IMR-90 (cell line): ENCODE measurements at regions not wholly inside any gene's neighbourhood (a gene's known extent, or its start where the extent isn't known, plus 50 kb on each side); places are given as distances from the start of the nearest gene placed in this dataset.

Experiments
- ATAC-seq: fragments of 200-7000 bp; cut with Tn5 transposase; 2 replicates; pipeline ENCODE4 v1.9.1; 2020; ENCODE audit warnings: low read depth, mild to moderate bottlenecking, moderate library complexity
- BruUV-seq: library from RNA; stranded (reverse); fragments of 400-500 nt; replicated peaks from 2 replicates; lab custom pipeline; 2021; lab: Mats Ljungman, UMichigan
- CTCF ChIA-PET: fragments of 300-600 bp; formaldehyde crosslinking; extraction: SDS; loops from one replicate; lab custom pipeline; 2021; ENCODE audit warnings: antibody characterized with exemption; lab: Yijun Ruan, JAX
- POLR2A ChIA-PET: fragments of 300-600 bp; sonication (Branson Sonifier 250); formaldehyde crosslinking; loops from one replicate; lab custom pipeline; 2022; ENCODE audit warnings: antibody characterized with exemption; ENCODE audit not compliant: unreplicated experiment; lab: Charles Lee
- DNase-seq: peaks from one replicate; pipeline ENCODE4 v3.0.0; 2013
- H2AFZ ChIP-seq: replicated peaks from 2 replicates; pipeline ENCODE3; 2013; ENCODE audit warnings: low read length, mild to moderate bottlenecking; ENCODE audit not compliant: poor library complexity
- H2AK5ac ChIP-seq: 2 replicates; pipeline ENCODE4 v1.6.1; 2013; ENCODE audit warnings: low read depth, low read length, inconsistent platforms
- H2AK9ac ChIP-seq: replicated peaks from 2 replicates; pipeline ENCODE3; 2013; ENCODE audit warnings: mild to moderate bottlenecking, low read depth, low read length, moderate library complexity; ENCODE audit not compliant: poor library complexity
- H2BK120ac ChIP-seq: 2 replicates; pipeline ENCODE4 v1.6.1; 2013; ENCODE audit warnings: low read depth, low read length, inconsistent platforms
- H2BK15ac ChIP-seq: 3 replicates; pipeline ENCODE4 v1.6.1; 2013; ENCODE audit warnings: low read depth, low read length, inconsistent platforms
- H2BK20ac ChIP-seq: 2 replicates; pipeline ENCODE4 v1.6.1; 2013; ENCODE audit warnings: low read depth, mild to moderate bottlenecking, inconsistent platforms, low read length, moderate library complexity
- H2BK5ac ChIP-seq: 2 replicates; pipeline ENCODE4 v1.6.1; 2013; ENCODE audit warnings: mild to moderate bottlenecking, low read depth, low read length, inconsistent platforms; ENCODE audit not compliant: poor library complexity, severe bottlenecking
- H3K14ac ChIP-seq: replicated peaks from 2 replicates; pipeline ENCODE4 v1.6.1; 2013; ENCODE audit warnings: low read depth, low read length, inconsistent platforms
- H3K18ac ChIP-seq: 2 replicates; pipeline ENCODE4 v1.6.1; 2013; ENCODE audit warnings: low read depth, low read length, control low read depth
- H3K23ac ChIP-seq: 2 replicates; pipeline ENCODE4 v1.6.1; 2013; ENCODE audit warnings: low read depth, low read length, inconsistent platforms
- H3K27ac ChIP-seq: 2 replicates; pipeline ENCODE4 v1.5.1; 2013; ENCODE audit warnings: mild to moderate bottlenecking, control low read depth, low read length; ENCODE audit not compliant: insufficient read depth
- H3K27me3 ChIP-seq: 2 replicates; pipeline ENCODE4 v1.6.1; 2013; ENCODE audit warnings: low read length; ENCODE audit not compliant: control insufficient read depth, insufficient read depth
- H3K36me3 ChIP-seq: 2 replicates; pipeline ENCODE4 v1.6.1; 2013; ENCODE audit warnings: low read length, mixed read lengths; ENCODE audit not compliant: control insufficient read depth, insufficient read depth
- H3K4ac ChIP-seq: 2 replicates; pipeline ENCODE4 v1.6.1; 2013; ENCODE audit warnings: low read depth, low read length, inconsistent platforms
- H3K4me1 ChIP-seq: 2 replicates; pipeline ENCODE4 v1.6.1; 2013; ENCODE audit warnings: low read length, mixed read lengths; ENCODE audit not compliant: control insufficient read depth, insufficient read depth
- H3K4me2 ChIP-seq: 2 replicates; pipeline ENCODE4 v1.6.1; 2013; ENCODE audit warnings: low read depth, mild to moderate bottlenecking, control low read depth, low read length, moderate library complexity
- H3K4me3 ChIP-seq: 2 replicates; pipeline ENCODE4 v1.5.1; 2013; ENCODE audit warnings: low read depth, mild to moderate bottlenecking, control low read depth, low read length, moderate library complexity; ENCODE audit not compliant: insufficient read depth
- H3K56ac ChIP-seq: 2 replicates; pipeline ENCODE4 v1.6.1; 2013; ENCODE audit warnings: low read length, inconsistent platforms; ENCODE audit not compliant: insufficient read depth; ENCODE audit errors: extremely low read depth
- H3K79me1 ChIP-seq, 2 experiments: 2 replicates each; pipeline ENCODE4 v1.6.1; 2013; ENCODE audit warnings: low read length in 2 of 2, inconsistent platforms in 1 of 2, low read depth in 1 of 2
- H3K9ac ChIP-seq: 2 replicates; pipeline ENCODE4 v1.6.1; 2013; ENCODE audit warnings: low read depth, low read length, control low read depth
- H3K9me1 ChIP-seq: 2 replicates; pipeline ENCODE4 v1.6.1; 2013; ENCODE audit warnings: low read length, inconsistent platforms; ENCODE audit not compliant: insufficient read depth
- H3K9me3 ChIP-seq: 2 replicates; pipeline ENCODE4 v1.6.1; 2013; ENCODE audit warnings: low read length; ENCODE audit not compliant: control insufficient read depth, insufficient read depth
- H4K20me1 ChIP-seq: 2 replicates; pipeline ENCODE4 v1.6.1; 2013; ENCODE audit warnings: low read length, inconsistent platforms; ENCODE audit not compliant: insufficient read depth
- H4K5ac ChIP-seq: 2 replicates; pipeline ENCODE4 v1.6.1; 2013; ENCODE audit warnings: mild to moderate bottlenecking, low read depth, low read length, control low read depth
- H4K8ac ChIP-seq, 2 experiments: 2 replicates each; pipeline ENCODE4 v1.6.1; 2013; ENCODE audit warnings: low read depth in 2 of 2, low read length in 2 of 2, control low read depth in 1 of 2, inconsistent platforms in 1 of 2
- H4K91ac ChIP-seq: 2 replicates; pipeline ENCODE4 v1.6.1; 2013; ENCODE audit warnings: low read depth, low read length, inconsistent platforms; ENCODE audit not compliant: insufficient read depth
- BHLHE40 ChIP-seq: fragments of 150-350 bp; IDR thresholded peaks from 2 replicates; pipeline ENCODE4 v1.6.1; 2016; ENCODE audit warnings: mild to moderate bottlenecking, low read depth, low read length
- CEBPB ChIP-seq: IDR thresholded peaks from 2 replicates; pipeline ENCODE4 v1.6.1; 2012; ENCODE audit warnings: low read depth, low read length, improper control_type of control experiment
- CHD1 ChIP-seq: IDR thresholded peaks from 2 replicates; pipeline ENCODE4 v1.6.1; 2012; ENCODE audit warnings: low read depth, low read length, improper control_type of control experiment
- CTCF ChIP-seq: conservative IDR thresholded peaks from 2 replicates; pipeline ENCODE4 v1.5.1; 2012; ENCODE audit warnings: mild to moderate bottlenecking, low read depth, low read length, improper control_type of control experiment
- ELK1 ChIP-seq: fragments of 150-350 bp; IDR thresholded peaks from 2 replicates; pipeline ENCODE4 v1.6.1; 2016; ENCODE audit warnings: low read depth, mild to moderate bottlenecking, low read length, moderate library complexity, borderline replicate concordance
- FOS ChIP-seq: fragments of 150-350 bp; IDR thresholded peaks from 2 replicates; pipeline ENCODE4 v1.6.1; 2016; ENCODE audit warnings: low read depth, low read length
- MAFK ChIP-seq: IDR thresholded peaks from 2 replicates; pipeline ENCODE4 v1.6.1; 2012; ENCODE audit warnings: low read depth, low read length, improper control_type of control experiment
- MAZ ChIP-seq: IDR thresholded peaks from 2 replicates; pipeline ENCODE4 v1.6.1; 2012; ENCODE audit warnings: low read depth, mild to moderate bottlenecking, low read length, improper control_type of control experiment, moderate library complexity, borderline replicate concordance
- MXI1 ChIP-seq: IDR thresholded peaks from 2 replicates; pipeline ENCODE4 v1.6.1; 2012; ENCODE audit warnings: low read depth, mild to moderate bottlenecking, low read length, moderate library complexity, borderline replicate concordance
- NFE2L2 ChIP-seq: fragments of 150-350 bp; IDR thresholded peaks from 2 replicates; pipeline ENCODE4 v1.6.1; 2016; ENCODE audit warnings: low read depth, mild to moderate bottlenecking, low read length
- POLR2A ChIP-seq: IDR thresholded peaks from 2 replicates; pipeline ENCODE4 v1.6.1; 2012; ENCODE audit warnings: mild to moderate bottlenecking, low read depth, low read length
- RAD21 ChIP-seq: IDR thresholded peaks from 2 replicates; pipeline ENCODE4 v1.6.1; 2012; ENCODE audit warnings: low read length, improper control_type of control experiment
- RCOR1 ChIP-seq: IDR thresholded peaks from 2 replicates; pipeline ENCODE4 v1.6.1; 2012; ENCODE audit warnings: mild to moderate bottlenecking, low read length, improper control_type of control experiment; ENCODE audit not compliant: insufficient replicate concordance
- RFX5 ChIP-seq: IDR thresholded peaks from 2 replicates; pipeline ENCODE4 v1.8.0; 2012; ENCODE audit warnings: low read depth, mild to moderate bottlenecking, low read length, moderate library complexity
- SMC3 ChIP-seq: fragments of 150-350 bp; IDR thresholded peaks from 2 replicates; pipeline ENCODE4 v1.6.1; 2016; ENCODE audit warnings: low read depth, mild to moderate bottlenecking, antibody characterized with exemption, low read length, moderate library complexity
- USF2 ChIP-seq: fragments of 150-350 bp; IDR thresholded peaks from 2 replicates; pipeline ENCODE4 v1.6.1; 2017; ENCODE audit warnings: mild to moderate bottlenecking, antibody characterized with exemption, low read length, low read depth
- WGBS, 2 experiments: methylation state at CpG; one replicate each; pipeline versions ENCODE4 v1.1.5 to v1.1.7; 2013; ENCODE audit warnings: missing lambda C conversion rate in 2 of 2; ENCODE audit not compliant: insufficient read length in 1 of 2; ENCODE audit errors: extremely low coverage in 2 of 2; 5-methylcytosine and 5-hydroxymethylcytosine counted together
- dilution Hi-C: fragments of 300-500 bp; cut with HindIII; formaldehyde crosslinking; loops from one replicate; pipeline ENCODE4 v1.14.3; 2018; ENCODE audit warnings: low sequenced_read_pairs; ENCODE audit not compliant: unreplicated experiment
- in situ Hi-C: fragments of 300-500 bp; cut with MboI; formaldehyde crosslinking; loops from 3 replicates; pipeline ENCODE4 v1.14.3; 2019; ENCODE audit warnings: low sequenced_read_pairs, inconsistent platforms, mixed read lengths
- intact Hi-C: fragments of 100-400 bp; cut with micrococcal nuclease; formaldehyde crosslinking; loops from 2 replicates; pipeline ENCODE4 v1.10.0; 2022

DNA sequence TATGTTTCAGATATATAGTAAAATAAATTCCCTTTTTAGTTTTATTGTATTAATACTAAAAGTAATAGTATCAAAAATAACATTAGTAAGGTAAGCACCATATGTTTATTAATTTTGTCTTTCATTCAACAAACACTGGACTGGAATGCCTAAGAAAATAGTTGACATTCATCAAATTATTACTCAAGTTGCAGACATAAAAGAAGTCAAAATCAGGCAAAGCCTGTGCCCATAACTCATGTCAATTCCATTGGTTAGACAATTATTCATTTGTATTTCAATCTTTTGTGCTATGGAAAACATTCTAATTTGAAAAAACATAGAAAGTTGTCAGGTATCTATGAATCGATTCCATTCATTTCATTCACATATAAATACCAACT, 158.9 kb downstream of the CEMIP2 start:
- intact Hi-C loops (no loop called here), in situ Hi-C loops (loop anchor here (10.0 kb wide), 2 partner anchors 165 to 415 kb away; no protein-coding TSS in a partner anchor)
- H3K36me3 ChIP-seq: no peaks in the 10 kb centered on the region

More for the DNA sequence above, 158.9 kb downstream of the CEMIP2 start:
- Histone ChIP-seq H4K20me1 (no peaks in the 10 kb centered on the region), H3K18ac (no peak overlapping the region), H3K56ac (no peak overlapping the region), H3K27me3 (no peaks in the 10 kb centered on the region), H4K5ac (no peak overlapping the region), H3K4me1 (no peaks in the 10 kb centered on the region), H2BK15ac (no peak overlapping the region), H3K4me3 (no peak overlapping the region), H3K79me1 (no peaks in the 10 kb centered on the region), H3K4me2 (no peak overlapping the region), H2AFZ (no peak overlapping the region), H4K8ac (no peak overlapping the region), H2BK120ac (no peak overlapping the region), H3K14ac (no peak overlapping the region), H3K9me3 (no peaks in the 10 kb centered on the region), H3K9ac (no peak overlapping the region), H3K27ac (no peak overlapping the region), H2AK9ac (no peak overlapping the region), H2AK5ac (no peak overlapping the region), H3K9me1 (no peaks in the 10 kb centered on the region), H2BK20ac (no peak overlapping the region), H4K91ac (no peak overlapping the region), H3K23ac (no peak overlapping the region), H2BK5ac (no peak overlapping the region), H3K4ac (no peak overlapping the region)
- BruUV-seq: no TSS peak
- no peak for ATAC-seq
- POLR2A ChIA-PET: no interaction called here
- TF ChIP-seq RAD21 (no peak), BHLHE40 (no peak), RFX5 (no peak), CHD1 (no peak), CEBPB (no peak), RCOR1 (no peak), USF2 (no peak), MAFK (no peak), FOS (no peak), CTCF (no peak), MAZ (no peak), SMC3 (no peak), POLR2A (no peak), ELK1 (no peak), NFE2L2 (no peak), MXI1 (no peak)
- DNase-seq: no peak
- dilution Hi-C loops: no loop called here
- CTCF ChIA-PET: no interaction called here
- WGBS, 2 experiments: no CpG with 5 or more reads among the region's 1 CpG
